ENCODE measurements at regions not wholly inside any gene's neighbourhood (a gene's known extent, or its start where the extent isn't known, plus 50 kb on each side); places are given as distances from the start of the nearest gene placed in this dataset.

GRCh38 chr5:87850843-87851242 is 417.8 kb downstream of the TMEM161B start:
- intact Hi-C loops (cut with DNase I; ENCODE audit: low total_unique reads), result no loop called here
- DNase-seq (ENCODE audit: low spot score in 2 of 2), result no peak
- Histone ChIP-seq H3K27ac (no peak overlapping the region), H3K36me3 (no peaks in the 10 kb centered on the region), H3K27me3 (no peaks in the 10 kb centered on the region), H3K9me3 (no peaks in the 10 kb centered on the region), H3K4me3 (no peak overlapping the region), H3K4me1 (no peaks in the 10 kb centered on the region)
- TF ChIP-seq POLR2AphosphoS5 (IDR thresholded peaks at IDR 0.05) (no peak), POLR2A (IDR thresholded peaks at IDR 0.05) (no peak), CTCF (IDR thresholded peaks at IDR 0.05) (no peak)

- H3K4me1 ChIP-seq, result no peaks in the 10 kb centered on the region
- no peak for DNase-seq (ENCODE audit: low spot score in 2 of 2)
- no peaks in the 10 kb centered on the region for H3K36me3 ChIP-seq
- no peak overlapping the region for H3K4me3 ChIP-seq
- intact Hi-C loops (cut with DNase I; ENCODE audit: low total_unique reads), result no loop called here
- H3K27me3 ChIP-seq, result no peaks in the 10 kb centered on the region
- H3K9me3 ChIP-seq, result peaks cover under 1 to 2% of the 10 kb centered on the region in 2 donors
- H3K27ac ChIP-seq, result no peak overlapping the region
- TF ChIP-seq POLR2A (IDR thresholded peaks at IDR 0.05) (no peak), CTCF (IDR thresholded peaks at IDR 0.05) (no peak), POLR2AphosphoS5 (IDR thresholded peaks at IDR 0.05) (no peak)
Observed at GRCh38 chr5:87845734-87846133, 422.9 kb downstream of the TMEM161B start.

- H3K27me3 ChIP-seq, result no peaks in the 10 kb centered on the region
- no peak for TF ChIP-seq CTCF (IDR thresholded peaks at IDR 0.05)
- TF ChIP-seq POLR2AphosphoS5 (IDR thresholded peaks at IDR 0.05), result no peak
- TF ChIP-seq POLR2A (IDR thresholded peaks at IDR 0.05), result no peak
- no peaks in the 10 kb centered on the region for H3K36me3 ChIP-seq
- no peak overlapping the region for H3K27ac ChIP-seq
- H3K9me3 ChIP-seq, result peaks cover 6 to 7% of the 10 kb centered on the region in 2 donors
- H3K4me3 ChIP-seq, result no peak overlapping the region
- intact Hi-C loops (cut with DNase I; ENCODE audit: low total_unique reads), result no loop called here
- H3K4me1 ChIP-seq, result no peaks in the 10 kb centered on the region
- DNase-seq (ENCODE audit: low spot score in 2 of 2), result no peak
Observed at GRCh38 chr5:87844866-87845265, 423.8 kb downstream of the TMEM161B start.

- H3K36me3 ChIP-seq, result no peaks in the 10 kb centered on the region
- H3K4me1 ChIP-seq, result no peaks in the 10 kb centered on the region
- TF ChIP-seq POLR2AphosphoS5 (IDR thresholded peaks at IDR 0.05) (no peak), CTCF (IDR thresholded peaks at IDR 0.05) (no peak), POLR2A (IDR thresholded peaks at IDR 0.05) (no peak)
- intact Hi-C loops (cut with DNase I; ENCODE audit: low total_unique reads), result no loop called here
- H3K4me3 ChIP-seq, result no peak overlapping the region
- no peak overlapping the region for H3K27ac ChIP-seq
- DNase-seq (ENCODE audit: low spot score in 2 of 2), result no peak
- no peaks in the 10 kb centered on the region for H3K27me3 ChIP-seq
- peaks cover 6 to 11% of the 10 kb centered on the region in 2 donors for H3K9me3 ChIP-seq
Observed at GRCh38 chr5:87844449-87844848, 424.2 kb downstream of the TMEM161B start.

GRCh38 chr5:87836696-87837095 is 424.0 kb upstream of the CCNH start:
- no peak for DNase-seq (ENCODE audit: low spot score in 2 of 2)
- Histone ChIP-seq H3K27me3 (no peaks in the 10 kb centered on the region), H3K4me3 (no peak overlapping the region), H3K4me1 (no peaks in the 10 kb centered on the region), H3K36me3 (no peaks in the 10 kb centered on the region), H3K27ac (no peak overlapping the region), H3K9me3 (peaks cover 6 to 21% of the 10 kb centered on the region in 2 donors)
- TF ChIP-seq CTCF (IDR thresholded peaks at IDR 0.05) (no peak), POLR2A (IDR thresholded peaks at IDR 0.05) (no peak), POLR2AphosphoS5 (IDR thresholded peaks at IDR 0.05) (no peak)
- intact Hi-C loops (cut with DNase I; ENCODE audit: low total_unique reads), result no loop called here

Data from breast epithelium (tissue), 4 donors.